ENCODE measurements at regions not wholly inside any gene's neighbourhood (a gene's known extent, or its start where the extent isn't known, plus 50 kb on each side); places are given as distances from the start of the nearest gene placed in this dataset.

- TF ChIP-seq CTCF (IDR thresholded peaks at IDR 0.05) (no peak), POLR2A (IDR thresholded peaks at IDR 0.05) (no peak), POLR2AphosphoS5 (IDR thresholded peaks at IDR 0.05) (no peak)
Measured at GRCh38 chr9:93896496-93897033, 58.6 kb downstream of the BARX1 start.

Measured in breast epithelium (tissue), 3 donors.